Upper lobe of left lung (tissue), 6 donors: ENCODE measurements at regions not wholly inside any gene's neighbourhood (a gene's known extent, or its start where the extent isn't known, plus 50 kb on each side); places are given as distances from the start of the nearest gene placed in this dataset.
"Not testable (repeated sequence)": the region's sequence is repeated elsewhere in the genome, so short reads cannot be mapped to it uniquely, and the experiment has no call there.

Experiments used
- ATAC-seq, 2 donors: fragments of 200-7000 bp; cut with Tn5 transposase; one replicate each; pipeline ENCODE4 v1.9.1; 2022; ENCODE audit warnings: mild to moderate bottlenecking in 2 of 2, moderate library complexity in 2 of 2; ENCODE audit not compliant: low FRiP score in 2 of 2
- DNase-seq, 2 donors: peaks; one replicate each; pipeline ENCODE4 v3.0.0-alpha.2; 2019 to 2020
- H3K27ac ChIP-seq, 4 donors: fragments of 200-600 bp; sonication (generic); one replicate each; pipeline ENCODE4 v1.5.1; 2016 to 2019
- H3K27me3 ChIP-seq, 4 donors: fragments of 200-600 bp; sonication (generic); one replicate each; pipeline ENCODE4 v1.5.1; 2017 to 2019
- H3K36me3 ChIP-seq, 4 donors: fragments of 200-600 bp; sonication (generic); one replicate each; pipeline ENCODE4 v1.5.1; 2016 to 2019
- H3K4me1 ChIP-seq, 4 donors: fragments of 200-600 bp; sonication (generic); one replicate each; pipeline ENCODE4 v1.5.1; 2018 to 2019
- H3K4me3 ChIP-seq, 4 donors: fragments of 200-600 bp; sonication (generic); one replicate each; pipeline ENCODE4 v1.5.1; 2017 to 2019; ENCODE audit warnings: mild to moderate bottlenecking in 2 of 4, moderate library complexity in 1 of 4
- H3K9me3 ChIP-seq, 4 donors: fragments of 200-600 bp; sonication (generic); one replicate each; pipeline ENCODE4 v1.5.1; 2018 to 2019
- CTCF ChIP-seq, 6 experiments: fragments of 450-650 bp in 4 of 6; fragments of 200-600 bp in 2 of 6; sonication (generic) in 2 of 6; IDR thresholded peaks; one replicate each; pipeline ENCODE4 v1.5.1; 2016 to 2019; ENCODE audit warnings: antibody characterized with exemption in 6 of 6
- EP300 ChIP-seq, 4 donors: sonication (generic); formaldehyde crosslinking; IDR thresholded peaks; one replicate each; pipeline ENCODE4 v1.5.1; 2017; ENCODE audit warnings: antibody characterized with exemption in 4 of 4, control low read depth in 2 of 4
- POLR2A ChIP-seq, 4 donors: fragments of 450-650 bp; IDR thresholded peaks; one replicate each; pipeline ENCODE4 v1.5.1; 2016 to 2017; ENCODE audit warnings: antibody characterized with exemption in 4 of 4, mild to moderate bottlenecking in 2 of 4
- POLR2AphosphoS5 ChIP-seq, 2 donors: sonication (generic); formaldehyde crosslinking; IDR thresholded peaks; one replicate each; pipeline ENCODE4 v1.5.1; 2017; ENCODE audit warnings: antibody characterized with exemption in 2 of 2
- WGBS, 2 donors: methylation state at CpG; one replicate each; pipeline ENCODE4 v1.1.5; 2017 to 2018; 5-methylcytosine and 5-hydroxymethylcytosine counted together
- donor health status: DM: no; HTN: no; CAD: no; lungs with moderate emphysema.
- donor health status: DM: no; HTN: yes; CAD: no; lungs with severe emphysema.

- TF ChIP-seq CTCF (IDR thresholded peaks at IDR 0.05) = no peak
- TF ChIP-seq POLR2AphosphoS5 (IDR thresholded peaks at IDR 0.05) = no peak
- no peak for TF ChIP-seq POLR2A (IDR thresholded peaks at IDR 0.05)
- TF ChIP-seq EP300 (IDR thresholded peaks at IDR 0.05) = no peak
- Histone ChIP-seq H3K9me3 (no peaks in the 10 kb centered on the region), H3K27ac (no peak overlapping the region), H3K4me3 (no peak overlapping the region), H3K4me1 (no peaks in the 10 kb centered on the region), H3K36me3 (no peaks in the 10 kb centered on the region), H3K27me3 (no peaks in the 10 kb centered on the region)
- ATAC-seq (no peak), DNase-seq (no peak)
- 92 to 93% methylated on average over 2 of the region's 2 CpGs for WGBS, 2 donors
These were observed 93.4 kb upstream of the SLC25A48 start for GRCh38 chr5:135741040-135741439.

GRCh38 chr5:135740475-135740874 lies 94.0 kb upstream of the SLC25A48 start:
- DNase-seq (no peak), ATAC-seq (no peak)
- Histone ChIP-seq H3K27ac (no peak overlapping the region), H3K4me1 (no peaks in the 10 kb centered on the region), H3K9me3 (no peaks in the 10 kb centered on the region), H3K27me3 (no peaks in the 10 kb centered on the region), H3K36me3 (no peaks in the 10 kb centered on the region), H3K4me3 (no peak overlapping the region)
- 24 to 32% methylated on average over 2 of the region's 2 CpGs for WGBS, 2 donors
- no peak for TF ChIP-seq POLR2AphosphoS5 (IDR thresholded peaks at IDR 0.05)

- WGBS, 2 donors = 30 to 44% methylated on average over 3 of the region's 3 CpGs
- TF ChIP-seq POLR2AphosphoS5 (IDR thresholded peaks at IDR 0.05) = no peak
- TF ChIP-seq CTCF (IDR thresholded peaks at IDR 0.05) = no peak
- no peak for TF ChIP-seq POLR2A (IDR thresholded peaks at IDR 0.05)
- no peak for TF ChIP-seq EP300 (IDR thresholded peaks at IDR 0.05)
- Histone ChIP-seq H3K4me3 (no peak overlapping the region), H3K4me1 (no peaks in the 10 kb centered on the region), H3K27me3 (no peaks in the 10 kb centered on the region), H3K9me3 (no peaks in the 10 kb centered on the region), H3K36me3 (no peaks in the 10 kb centered on the region), H3K27ac (no peak overlapping the region)
- peak in 1 of 2 donors; percentile 56 for ATAC-seq
- no peak for DNase-seq
These were observed 95.0 kb upstream of the SLC25A48 start for GRCh38 chr5:135739383-135739981.

GRCh38 chr5:135738564-135738875 lies 95.9 kb upstream of the SLC25A48 start:
- Histone ChIP-seq H3K36me3 (no peaks in the 10 kb centered on the region), H3K9me3 (no peaks in the 10 kb centered on the region), H3K4me1 (no peaks in the 10 kb centered on the region), H3K27ac (no peak overlapping the region), H3K27me3 (no peaks in the 10 kb centered on the region), H3K4me3 (no peak overlapping the region)
- TF ChIP-seq POLR2AphosphoS5 (IDR thresholded peaks at IDR 0.05) (no peak), CTCF (IDR thresholded peaks at IDR 0.05) (no peak), EP300 (IDR thresholded peaks at IDR 0.05) (no peak), POLR2A (IDR thresholded peaks at IDR 0.05) (no peak)
- WGBS, 2 donors = 98% methylated on average over 5 of the region's 5 CpGs
- DNase-seq (no peak), ATAC-seq (no peak)

- no peak for TF ChIP-seq POLR2A (IDR thresholded peaks at IDR 0.05)
- no peak for TF ChIP-seq POLR2AphosphoS5 (IDR thresholded peaks at IDR 0.05)
- TF ChIP-seq EP300 (IDR thresholded peaks at IDR 0.05) = no peak
- no peak for TF ChIP-seq CTCF (IDR thresholded peaks at IDR 0.05)
- DNase-seq (no peak), ATAC-seq (no peak)
- WGBS, 2 donors = 84% methylated on average over 11 of the region's 11 CpGs
- no peaks in the 10 kb centered on the region for H3K9me3 ChIP-seq
- H3K36me3 ChIP-seq = no peaks in the 10 kb centered on the region
- H3K27ac ChIP-seq = no peak overlapping the region
- no peak overlapping the region for H3K4me3 ChIP-seq
- no peaks in the 10 kb centered on the region for H3K27me3 ChIP-seq
- H3K4me1 ChIP-seq = no peaks in the 10 kb centered on the region
These were observed 96.5 kb upstream of the SLC25A48 start for GRCh38 chr5:135737701-135738563.

GRCh38 chr5:135736952-135737351 lies 97.5 kb upstream of the SLC25A48 start:
- not testable (repeated sequence) for H3K27me3 ChIP-seq, H3K36me3 ChIP-seq, H3K4me3 ChIP-seq, DNase-seq, H3K4me1 ChIP-seq, H3K9me3 ChIP-seq, H3K27ac ChIP-seq, ATAC-seq
- WGBS, 2 donors = 67 to 72% methylated on average over 9 of the region's 9 CpGs
